ENCODE measurements at regions not wholly inside any gene's neighbourhood (a gene's known extent, or its start where the extent isn't known, plus 50 kb on each side); places are given as distances from the start of the nearest gene placed in this dataset.

DNA sequence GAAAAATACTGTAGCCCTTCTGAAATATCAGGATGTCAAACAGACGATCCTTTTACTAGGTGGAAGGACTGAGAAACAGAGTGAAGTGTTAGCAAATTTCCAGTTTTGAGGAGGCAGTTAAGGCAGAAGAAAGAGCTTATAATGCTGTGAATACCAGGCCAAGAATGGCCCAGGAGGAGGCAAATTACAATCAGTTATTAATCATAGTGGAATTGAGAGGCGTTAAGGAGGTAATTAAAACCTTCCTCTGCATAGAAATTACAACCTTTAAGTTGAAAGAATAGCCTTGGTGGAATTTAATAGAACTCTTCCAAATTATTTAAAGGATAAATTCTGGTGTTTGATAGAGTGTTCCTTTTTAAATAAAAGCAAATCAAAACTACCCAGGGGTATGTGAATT is 590.9 kb upstream of the SEL1L start:
- TF ChIP-seq, protein P1, sequence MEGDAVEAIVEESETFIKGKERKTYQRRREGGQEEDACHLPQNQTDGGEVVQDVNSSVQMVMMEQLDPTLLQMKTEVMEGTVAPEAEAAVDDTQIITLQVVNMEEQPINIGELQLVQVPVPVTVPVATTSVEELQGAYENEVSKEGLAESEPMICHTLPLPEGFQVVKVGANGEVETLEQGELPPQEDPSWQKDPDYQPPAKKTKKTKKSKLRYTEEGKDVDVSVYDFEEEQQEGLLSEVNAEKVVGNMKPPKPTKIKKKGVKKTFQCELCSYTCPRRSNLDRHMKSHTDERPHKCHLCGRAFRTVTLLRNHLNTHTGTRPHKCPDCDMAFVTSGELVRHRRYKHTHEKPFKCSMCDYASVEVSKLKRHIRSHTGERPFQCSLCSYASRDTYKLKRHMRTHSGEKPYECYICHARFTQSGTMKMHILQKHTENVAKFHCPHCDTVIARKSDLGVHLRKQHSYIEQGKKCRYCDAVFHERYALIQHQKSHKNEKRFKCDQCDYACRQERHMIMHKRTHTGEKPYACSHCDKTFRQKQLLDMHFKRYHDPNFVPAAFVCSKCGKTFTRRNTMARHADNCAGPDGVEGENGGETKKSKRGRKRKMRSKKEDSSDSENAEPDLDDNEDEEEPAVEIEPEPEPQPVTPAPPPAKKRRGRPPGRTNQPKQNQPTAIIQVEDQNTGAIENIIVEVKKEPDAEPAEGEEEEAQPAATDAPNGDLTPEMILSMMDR (IDR thresholded peaks at IDR 0.05; ENCODE audit: insufficient read depth, low read depth, low read length, missing control alignments), result no peak
- no peak for DNase-seq (ENCODE audit: low read depth)
- no peak overlapping the region for H3K4me3 ChIP-seq (ENCODE audit: low read depth, low read length)

DNA sequence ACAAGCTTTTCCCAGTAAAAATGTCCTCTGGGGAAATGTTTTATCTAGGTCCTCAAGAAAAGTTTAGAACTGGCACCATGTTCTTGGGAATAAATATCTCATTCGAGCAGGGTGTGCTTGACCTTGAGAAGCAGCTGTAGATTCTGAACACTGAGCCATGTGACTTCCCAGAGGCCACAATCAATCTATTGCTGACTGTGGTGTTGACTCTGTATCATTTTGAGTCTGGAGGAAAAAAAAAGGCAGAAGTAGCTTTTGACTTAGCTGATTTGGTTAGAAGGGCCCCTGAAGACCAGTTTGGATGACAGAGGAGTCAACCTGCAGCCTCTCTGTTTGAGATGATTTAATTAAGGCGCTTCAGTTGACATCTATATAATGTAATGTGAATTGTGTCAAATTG is 592.4 kb upstream of the SEL1L start:
- H3K4me3 ChIP-seq (ENCODE audit: low read depth, low read length), result no peak overlapping the region
- TF ChIP-seq, protein P1 (IDR thresholded peaks at IDR 0.05; ENCODE audit: insufficient read depth, low read depth, low read length, missing control alignments), result no peak
- no peak for DNase-seq (ENCODE audit: low read depth)

DNA sequence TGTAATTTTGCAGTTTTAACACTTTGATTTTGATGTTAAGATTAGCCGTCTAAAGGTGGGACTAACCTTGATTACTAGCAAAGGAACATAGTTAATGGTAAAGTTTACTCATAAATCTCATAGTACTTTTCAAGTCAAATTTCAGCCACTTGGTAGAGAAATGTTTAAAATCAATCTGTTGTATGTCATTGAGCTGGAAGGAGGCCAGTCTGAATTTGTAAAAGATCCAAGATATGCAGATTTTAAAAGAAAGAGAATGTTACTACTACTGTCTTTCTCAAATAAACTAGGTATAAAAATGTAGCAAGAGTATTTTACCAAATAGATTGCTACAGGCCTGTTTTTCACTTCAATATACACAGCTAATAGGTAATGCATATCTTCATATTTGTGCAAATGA is 600.8 kb upstream of the SEL1L start:
- no peak overlapping the region for H3K4me3 ChIP-seq (ENCODE audit: low read depth, low read length)
- no peak for DNase-seq (ENCODE audit: low read depth)
- TF ChIP-seq, protein P1 (IDR thresholded peaks at IDR 0.05; ENCODE audit: insufficient read depth, low read depth, low read length, missing control alignments), result no peak

DNA sequence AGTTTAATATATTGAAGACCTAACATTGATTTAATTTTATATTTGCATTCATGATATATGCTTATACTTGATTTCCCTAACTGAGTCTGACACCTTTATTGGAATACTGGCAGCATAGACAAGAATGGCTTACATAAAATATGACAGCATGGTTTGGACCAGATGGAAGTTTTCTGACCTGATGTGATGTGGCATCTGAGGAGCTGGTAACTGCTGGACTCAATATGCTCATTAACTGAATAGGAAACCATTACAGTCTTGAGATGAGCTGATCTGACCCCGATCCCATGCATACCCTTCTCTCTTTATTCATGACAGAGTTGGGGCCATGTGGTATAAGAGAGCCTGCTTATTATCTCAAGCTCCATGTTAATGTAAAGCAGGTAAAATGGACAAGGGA is 604.8 kb upstream of the SEL1L start:
- H3K4me3 ChIP-seq (ENCODE audit: low read depth, low read length), result no peak overlapping the region
- no peak for DNase-seq (ENCODE audit: low read depth)
- TF ChIP-seq, protein P1 (IDR thresholded peaks at IDR 0.05; ENCODE audit: insufficient read depth, low read depth, low read length, missing control alignments), result no peak

DNA sequence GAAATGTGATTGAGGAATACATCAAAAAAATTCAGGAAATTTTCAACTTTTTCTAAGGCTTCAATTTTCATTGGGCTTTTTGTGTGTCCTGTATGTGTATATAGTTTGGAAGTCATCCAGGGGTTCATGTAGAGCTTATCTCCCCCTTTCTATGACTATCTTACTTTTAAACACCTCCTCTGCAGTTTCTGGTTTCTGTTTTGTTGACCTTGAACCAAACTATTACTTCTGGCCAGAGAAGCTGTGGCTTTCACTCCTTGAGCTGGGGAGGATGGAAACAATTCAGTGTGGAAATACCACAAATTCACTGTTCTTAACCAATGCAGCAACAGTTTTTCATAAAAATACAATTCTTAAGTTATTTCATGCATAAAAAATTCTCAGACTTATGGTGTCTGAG is 613.2 kb upstream of the SEL1L start:
- TF ChIP-seq, protein P1 (IDR thresholded peaks at IDR 0.05; ENCODE audit: insufficient read depth, low read depth, low read length, missing control alignments), result no peak
- H3K4me3 ChIP-seq (ENCODE audit: low read depth, low read length), result no peak overlapping the region
- DNase-seq (ENCODE audit: low read depth), result no peak

DNA sequence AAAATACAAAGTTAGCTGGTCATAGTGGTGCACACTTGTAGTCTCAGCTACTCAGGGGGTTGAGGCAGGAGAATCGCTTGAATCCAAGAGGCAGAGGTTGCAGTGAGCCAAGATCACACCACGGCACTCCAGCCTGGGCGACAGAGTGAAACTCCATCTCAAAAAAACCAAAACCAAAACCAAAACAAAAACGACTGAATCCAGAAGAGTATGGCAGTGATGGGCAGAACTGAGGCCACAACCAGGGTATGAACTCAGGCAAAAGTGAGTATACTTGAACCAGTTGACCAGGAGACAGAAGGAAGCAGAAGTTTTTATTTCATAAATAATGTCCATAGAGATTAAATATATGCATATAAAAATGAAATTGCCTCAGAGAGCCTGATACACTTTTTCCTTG is 620.0 kb upstream of the SEL1L start:
- DNase-seq (ENCODE audit: low read depth), result no peak
- no peak overlapping the region for H3K4me3 ChIP-seq (ENCODE audit: low read depth, low read length)
- TF ChIP-seq, protein P1 (IDR thresholded peaks at IDR 0.05; ENCODE audit: insufficient read depth, low read depth, low read length, missing control alignments), result no peak

DNA sequence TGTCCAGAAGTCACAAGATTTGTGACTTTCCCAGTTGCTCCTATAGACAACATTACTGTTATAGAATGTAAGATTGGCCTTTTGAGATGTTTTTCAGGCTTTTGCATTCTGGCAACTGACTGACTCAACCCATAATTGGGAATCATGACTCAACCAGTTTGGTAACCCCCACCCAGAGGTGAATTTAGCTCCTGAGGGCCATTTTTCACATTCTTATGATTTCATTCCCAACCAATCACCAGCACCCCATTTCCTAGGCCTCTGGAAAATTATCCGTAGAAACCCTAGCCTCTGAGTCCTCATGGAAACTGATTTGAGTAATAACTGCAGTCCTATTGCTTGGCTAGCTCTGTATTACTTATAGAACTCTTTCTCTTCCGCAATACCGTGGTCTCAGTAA is 626.0 kb upstream of the SEL1L start:
- no peak overlapping the region for H3K4me3 ChIP-seq (ENCODE audit: low read depth, low read length)
- TF ChIP-seq, protein P1 (IDR thresholded peaks at IDR 0.05; ENCODE audit: insufficient read depth, low read depth, low read length, missing control alignments), result no peak
- DNase-seq (ENCODE audit: low read depth), result no peak

All from GM12865 (cell line).